ENCODE measurements at regions not wholly inside any gene's neighbourhood (a gene's known extent, or its start where the extent isn't known, plus 50 kb on each side); places are given as distances from the start of the nearest gene placed in this dataset.

DNA sequence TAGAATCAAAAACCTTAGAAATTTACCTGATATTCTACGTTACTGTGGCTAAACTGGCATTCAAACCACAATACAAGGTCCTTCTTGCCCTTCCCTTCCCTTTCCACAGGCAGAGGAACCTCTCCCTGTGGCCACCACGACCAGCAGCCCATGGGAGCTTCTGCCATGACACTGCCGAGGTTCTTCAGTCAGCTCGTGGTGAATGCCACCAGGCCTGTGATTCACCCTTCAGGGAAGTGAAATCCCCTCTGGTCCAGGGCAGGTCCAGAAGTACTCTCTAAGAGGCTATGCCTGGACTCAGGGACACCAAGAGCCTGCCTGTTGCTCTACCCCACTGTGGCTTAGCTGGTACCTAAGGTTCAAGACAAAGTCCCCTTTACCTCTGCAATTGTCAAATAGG is 123.0 kb downstream of the HTR1B start:
- Histone ChIP-seq H3K27me3 (ENCODE audit: low read depth) (no peaks in the 10 kb centered on the region), H3K9me3 (no peaks in the 10 kb centered on the region), H3K4me3 (no peak overlapping the region), H3K27ac (no peak overlapping the region), H3K4me1 (no peaks in the 10 kb centered on the region), H3K36me3 (no peaks in the 10 kb centered on the region)
- DNase-seq: no peak
- no peak for ATAC-seq
- intact Hi-C loops (cut with DNase I): no loop called here
- TF ChIP-seq, protein P1, sequence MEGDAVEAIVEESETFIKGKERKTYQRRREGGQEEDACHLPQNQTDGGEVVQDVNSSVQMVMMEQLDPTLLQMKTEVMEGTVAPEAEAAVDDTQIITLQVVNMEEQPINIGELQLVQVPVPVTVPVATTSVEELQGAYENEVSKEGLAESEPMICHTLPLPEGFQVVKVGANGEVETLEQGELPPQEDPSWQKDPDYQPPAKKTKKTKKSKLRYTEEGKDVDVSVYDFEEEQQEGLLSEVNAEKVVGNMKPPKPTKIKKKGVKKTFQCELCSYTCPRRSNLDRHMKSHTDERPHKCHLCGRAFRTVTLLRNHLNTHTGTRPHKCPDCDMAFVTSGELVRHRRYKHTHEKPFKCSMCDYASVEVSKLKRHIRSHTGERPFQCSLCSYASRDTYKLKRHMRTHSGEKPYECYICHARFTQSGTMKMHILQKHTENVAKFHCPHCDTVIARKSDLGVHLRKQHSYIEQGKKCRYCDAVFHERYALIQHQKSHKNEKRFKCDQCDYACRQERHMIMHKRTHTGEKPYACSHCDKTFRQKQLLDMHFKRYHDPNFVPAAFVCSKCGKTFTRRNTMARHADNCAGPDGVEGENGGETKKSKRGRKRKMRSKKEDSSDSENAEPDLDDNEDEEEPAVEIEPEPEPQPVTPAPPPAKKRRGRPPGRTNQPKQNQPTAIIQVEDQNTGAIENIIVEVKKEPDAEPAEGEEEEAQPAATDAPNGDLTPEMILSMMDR (IDR thresholded peaks at IDR 0.05): no peak

DNA sequence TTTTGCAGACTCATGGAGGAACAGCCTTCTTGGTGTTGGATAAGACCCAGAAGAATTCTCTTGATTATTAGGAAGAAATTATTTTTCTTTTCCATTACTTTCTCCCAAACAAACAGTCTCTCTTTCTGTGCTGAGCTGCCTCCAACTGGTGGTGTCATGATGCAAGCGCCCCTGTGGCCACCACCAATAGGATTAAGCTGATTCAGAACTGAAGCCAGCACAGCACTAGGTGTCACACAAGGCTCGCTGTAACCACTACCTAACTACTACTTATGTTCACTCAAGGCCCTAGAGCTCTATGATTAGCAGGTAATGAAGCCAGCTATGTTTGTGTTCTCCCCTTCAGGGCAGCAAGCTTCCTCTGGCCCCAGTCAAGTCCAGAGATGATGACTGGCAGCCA is 123.4 kb downstream of the HTR1B start:
- DNase-seq (no peak), ATAC-seq (no peak)
- Histone ChIP-seq H3K36me3 (no peaks in the 10 kb centered on the region), H3K27me3 (ENCODE audit: low read depth) (no peaks in the 10 kb centered on the region), H3K4me3 (no peak overlapping the region), H3K9me3 (no peaks in the 10 kb centered on the region), H3K27ac (no peak overlapping the region), H3K4me1 (no peaks in the 10 kb centered on the region)
- intact Hi-C loops (cut with DNase I): no loop called here
- TF ChIP-seq, protein P1 (IDR thresholded peaks at IDR 0.05): no peak

GRCh38 chr6:77337392-77337791 is 125.9 kb downstream of the HTR1B start:
- ATAC-seq (no peak), DNase-seq (no peak)
- Histone ChIP-seq H3K27me3 (ENCODE audit: low read depth) (no peaks in the 10 kb centered on the region), H3K4me3 (no peak overlapping the region), H3K9me3 (peaks cover 15% of the 10 kb centered on the region), H3K36me3 (no peaks in the 10 kb centered on the region), H3K27ac (no peak overlapping the region), H3K4me1 (no peaks in the 10 kb centered on the region)
- intact Hi-C loops (cut with DNase I): no loop called here
- TF ChIP-seq, protein P1 (IDR thresholded peaks at IDR 0.05): no peak

- Histone ChIP-seq H3K27me3 (ENCODE audit: low read depth) (no peaks in the 10 kb centered on the region), H3K4me1 (no peaks in the 10 kb centered on the region), H3K36me3 (no peaks in the 10 kb centered on the region), H3K4me3 (no peak overlapping the region), H3K9me3 (peaks cover 15% of the 10 kb centered on the region), H3K27ac (no peak overlapping the region)
- ATAC-seq (peak in 1 of 2 donors; percentile 21), DNase-seq (no peak)
- TF ChIP-seq, protein P1 (IDR thresholded peaks at IDR 0.05): no peak
- intact Hi-C loops (cut with DNase I): no loop called here
Measured at GRCh38 chr6:77334093-77334492, 129.2 kb downstream of the HTR1B start.

- intact Hi-C loops (cut with DNase I): no loop called here
- Histone ChIP-seq H3K27ac (no peak overlapping the region), H3K9me3 (peaks cover 15% of the 10 kb centered on the region), H3K27me3 (ENCODE audit: low read depth) (no peaks in the 10 kb centered on the region), H3K4me3 (no peak overlapping the region), H3K4me1 (no peaks in the 10 kb centered on the region), H3K36me3 (no peaks in the 10 kb centered on the region)
- TF ChIP-seq, protein P1 (IDR thresholded peaks at IDR 0.05): no peak
- DNase-seq (no peak), ATAC-seq (peak in 1 of 2 donors; percentile 23)
Measured at GRCh38 chr6:77332915-77333623, 130.2 kb downstream of the HTR1B start.
